H9 (cell line): ENCODE measurements at regions not wholly inside any gene's neighbourhood (a gene's known extent, or its start where the extent isn't known, plus 50 kb on each side); places are given as distances from the start of the nearest gene placed in this dataset.

Experiments used
- DNase-seq: peaks from one replicate; pipeline ENCODE4 v3.0.0-alpha.2; 2017
- H2AFZ ChIP-seq: one replicate; pipeline ENCODE4 v1.6.1; 2013; ENCODE audit warnings: mild to moderate bottlenecking, low read length, control low read depth, moderate library complexity
- H2AK5ac ChIP-seq: 2 replicates; pipeline ENCODE4 v1.6.1; 2013; ENCODE audit warnings: low read length, control low read depth, mixed read lengths; ENCODE audit not compliant: insufficient read length
- H2BK120ac ChIP-seq: one replicate; pipeline ENCODE4 v1.6.1; 2013; ENCODE audit warnings: low read depth, mild to moderate bottlenecking, low read length, control low read depth, inconsistent platforms; ENCODE audit not compliant: poor library complexity, severe bottlenecking
- H2BK12ac ChIP-seq: 2 replicates; pipeline ENCODE4 v1.6.1; 2013; ENCODE audit warnings: low read length, control low read depth, mixed read lengths, low read depth; ENCODE audit not compliant: insufficient read length
- H2BK15ac ChIP-seq: 2 replicates; pipeline ENCODE4 v1.6.1; 2013; ENCODE audit warnings: low read depth, low read length, control low read depth
- H2BK20ac ChIP-seq: one replicate; pipeline ENCODE4 v1.6.1; 2013; ENCODE audit warnings: low read depth, mild to moderate bottlenecking, low read length, control low read depth, inconsistent platforms; ENCODE audit not compliant: poor library complexity, severe bottlenecking
- H2BK5ac ChIP-seq: 2 replicates; pipeline ENCODE4 v1.6.1; 2013; ENCODE audit warnings: low read length, control low read depth, mixed read lengths; ENCODE audit not compliant: insufficient read length
- H3K14ac ChIP-seq: 2 replicates; pipeline ENCODE4 v1.6.1; 2013; ENCODE audit warnings: low read length, control low read depth; ENCODE audit not compliant: insufficient read depth
- H3K18ac ChIP-seq: 2 replicates; pipeline ENCODE4 v1.6.1; 2013; ENCODE audit warnings: low read depth, mild to moderate bottlenecking, mixed read lengths, low read length, control low read depth; ENCODE audit not compliant: insufficient read length
- H3K23ac ChIP-seq: 2 replicates; pipeline ENCODE4 v1.6.1; 2013; ENCODE audit warnings: low read length, control low read depth, mixed read lengths, low read depth; ENCODE audit not compliant: insufficient read length
- H3K23me2 ChIP-seq: 2 replicates; pipeline ENCODE4 v1.6.1; 2013; ENCODE audit warnings: low read depth, mild to moderate bottlenecking, mixed read lengths, low read length, control low read depth; ENCODE audit not compliant: insufficient read length, poor library complexity, severe bottlenecking
- H3K27ac ChIP-seq: 2 replicates; pipeline ENCODE4 v1.5.1; 2013; ENCODE audit warnings: low read length, control low read depth, mixed read lengths, low read depth; ENCODE audit not compliant: insufficient read length
- H3K27me3 ChIP-seq: 2 replicates; pipeline ENCODE4 v1.6.1; 2013; ENCODE audit warnings: low read length, control low read depth, inconsistent platforms; ENCODE audit not compliant: insufficient read depth
- H3K4ac ChIP-seq: 2 replicates; pipeline ENCODE4 v1.6.1; 2013; ENCODE audit warnings: low read depth, mild to moderate bottlenecking, control low read depth, inconsistent platforms, low read length, moderate library complexity
- H3K4me1 ChIP-seq: 2 replicates; pipeline ENCODE4 v1.6.1; 2013; ENCODE audit warnings: low read length, control low read depth, inconsistent platforms; ENCODE audit not compliant: insufficient read depth
- H3K4me2 ChIP-seq: 2 replicates; pipeline ENCODE4 v1.6.1; 2013; ENCODE audit warnings: low read length, control low read depth, mixed read lengths; ENCODE audit not compliant: insufficient read length, insufficient read depth
- H3K56ac ChIP-seq: 2 replicates; pipeline ENCODE4 v1.6.1; 2013; ENCODE audit warnings: low read depth, mild to moderate bottlenecking, mixed read lengths, low read length, control low read depth; ENCODE audit not compliant: insufficient read length
- H3K79me1 ChIP-seq: 2 replicates; pipeline ENCODE4 v1.6.1; 2013; ENCODE audit warnings: low read depth, mild to moderate bottlenecking, moderate library complexity, low read length, control low read depth, inconsistent platforms; ENCODE audit not compliant: insufficient read depth, poor library complexity, severe bottlenecking
- H3K79me2 ChIP-seq: 2 replicates; pipeline ENCODE4 v1.6.1; 2013; ENCODE audit warnings: low read length, control low read depth, inconsistent platforms; ENCODE audit not compliant: insufficient read depth
- H3K9ac ChIP-seq: 2 replicates; pipeline ENCODE4 v1.6.1; 2013; ENCODE audit warnings: low read length, control low read depth, mixed read lengths; ENCODE audit not compliant: insufficient read length; ENCODE audit errors: extremely low read depth
- H3K9me3 ChIP-seq: one replicate; pipeline ENCODE4 v1.6.1; 2013; ENCODE audit warnings: low read depth, low read length, inconsistent platforms; ENCODE audit not compliant: control insufficient read depth
- H3T11ph ChIP-seq: one replicate; pipeline ENCODE4 v1.6.1; 2013; ENCODE audit warnings: mild to moderate bottlenecking, low read length, control low read depth, inconsistent platforms
- H4K20me1 ChIP-seq: one replicate; pipeline ENCODE4 v1.6.1; 2013; ENCODE audit not compliant: control insufficient read depth, insufficient read length, insufficient read depth
- H4K5ac ChIP-seq: 2 replicates; pipeline ENCODE4 v1.6.1; 2013; ENCODE audit warnings: low read depth, mild to moderate bottlenecking, mixed read lengths, low read length, control low read depth; ENCODE audit not compliant: insufficient read length
- H4K8ac ChIP-seq: replicated peaks from 2 replicates; pipeline ENCODE4 v1.6.1; 2013; ENCODE audit warnings: low read length, control low read depth, mixed read lengths, low read depth; ENCODE audit not compliant: insufficient read length
- H4K91ac ChIP-seq: 2 replicates; pipeline ENCODE4 v1.6.1; 2013; ENCODE audit warnings: low read depth, mild to moderate bottlenecking, moderate library complexity, mixed read lengths, low read length, control low read depth; ENCODE audit not compliant: insufficient read length
- H3K27ac Mint-ChIP-seq, 3 experiments: 2 replicates in 2 of 3; 3 replicates in 1 of 3; pipeline ENCODE4 v1.8.0; 2020 to 2021; ENCODE audit warnings: mixed read lengths in 3 of 3, mild to moderate bottlenecking in 1 of 3, moderate library complexity in 1 of 3
- H3K27me3 Mint-ChIP-seq: 2 replicates; pipeline ENCODE4 v1.8.0; 2021; ENCODE audit warnings: low read depth, mild to moderate bottlenecking, moderate library complexity, mixed read lengths
- H3K36me3 Mint-ChIP-seq, 3 experiments: 2 replicates in 2 of 3; 3 replicates in 1 of 3; pipeline ENCODE4 v1.8.0; 2020 to 2021; ENCODE audit warnings: low read depth in 3 of 3, mixed read lengths in 3 of 3; ENCODE audit not compliant: insufficient read depth in 1 of 3
- H3K4me1 Mint-ChIP-seq, 2 experiments: 2 replicates each; pipeline ENCODE4 v1.8.0; 2020; ENCODE audit warnings: mixed read lengths in 2 of 2
- H3K4me3 Mint-ChIP-seq, 2 experiments: 2 replicates in 1 of 2; 3 replicates in 1 of 2; pipeline ENCODE4 v1.8.0; 2020 to 2021; ENCODE audit warnings: mild to moderate bottlenecking in 2 of 2, mixed read lengths in 2 of 2, moderate library complexity in 1 of 2
- H3K9me3 Mint-ChIP-seq, 2 experiments: 2 replicates in 1 of 2; 3 replicates in 1 of 2; pipeline ENCODE4 v1.8.0; 2020; ENCODE audit warnings: mild to moderate bottlenecking in 2 of 2, mixed read lengths in 2 of 2, moderate library complexity in 1 of 2
- CTCF ChIP-seq: fragments of 200-600 bp; sonication (generic); conservative IDR thresholded peaks from 3 replicates; pipeline ENCODE4 v1.8.0; 2021; ENCODE audit warnings: antibody characterized with exemption, mild to moderate bottlenecking
- WGBS: extraction: QIAGEN DNeasy Blood & Tissue Kit; methylation state at CpG from one replicate; pipeline ENCODE4 v1.1.7; 2013; ENCODE audit warnings: missing lambda C conversion rate, low lambda C conversion rate, mixed read lengths; ENCODE audit not compliant: insufficient read length; ENCODE audit errors: extremely low coverage; 5-methylcytosine and 5-hydroxymethylcytosine counted together

GRCh38 chr16:65744401-65744800, 622.1 kb upstream of the CDH5 start:
- H3K18ac ChIP-seq, result no peak overlapping the region
- H2BK120ac ChIP-seq, result no peak overlapping the region
- no CpG with 5 or more reads among the region's 2 CpGs for WGBS
- Mint-ChIP-seq H3K27ac (no peak overlapping the region), H3K27me3 (no peaks in the 10 kb centered on the region; the same call in 1 of the 2 replicates), H3K9me3 (no peaks in the 10 kb centered on the region), H3K36me3 (no peaks in the 10 kb centered on the region), H3K4me1 (peaks cover 7 to 12% of the 10 kb centered on the region in 2 experiments), H3K4me3 (no peak overlapping the region)
- H3K14ac ChIP-seq, result no peak overlapping the region
- H4K8ac ChIP-seq, result no peak overlapping the region
- no peak overlapping the region for H2AK5ac ChIP-seq
- no peak overlapping the region for H2BK20ac ChIP-seq
- H4K91ac ChIP-seq, result no peak overlapping the region
- no peak overlapping the region for H3K27ac ChIP-seq
- no peaks in the 10 kb centered on the region for H3K79me2 ChIP-seq
- no peak overlapping the region for H3K4me2 ChIP-seq
- no peak overlapping the region for H2AFZ ChIP-seq
- no peaks in the 10 kb centered on the region for H4K20me1 ChIP-seq
- no peak overlapping the region for H3K9ac ChIP-seq
- no peaks in the 10 kb centered on the region for H3K9me3 ChIP-seq
- no peak overlapping the region for H4K5ac ChIP-seq
- no peak overlapping the region for H3K56ac ChIP-seq
- no peaks in the 10 kb centered on the region for H3K23me2 ChIP-seq
- no peaks in the 10 kb centered on the region for H3K4me1 ChIP-seq
- no peak overlapping the region for H3K23ac ChIP-seq
- no peak overlapping the region for H3K4ac ChIP-seq
- no peak overlapping the region for H2BK5ac ChIP-seq
- no peak overlapping the region for H2BK15ac ChIP-seq
- H3T11ph ChIP-seq, result no peak overlapping the region
- no peaks in the 10 kb centered on the region for H3K27me3 ChIP-seq
- no peak overlapping the region for H2BK12ac ChIP-seq
- no peak for DNase-seq
- no peaks in the 10 kb centered on the region for H3K79me1 ChIP-seq
- no peak for TF ChIP-seq CTCF
